ENCODE measurements at regions not wholly inside any gene's neighbourhood (a gene's known extent, or its start where the extent isn't known, plus 50 kb on each side); places are given as distances from the start of the nearest gene placed in this dataset.
A peak's percentile ranks its signal among the peaks of the same experiment; 100 is the strongest.

DNA sequence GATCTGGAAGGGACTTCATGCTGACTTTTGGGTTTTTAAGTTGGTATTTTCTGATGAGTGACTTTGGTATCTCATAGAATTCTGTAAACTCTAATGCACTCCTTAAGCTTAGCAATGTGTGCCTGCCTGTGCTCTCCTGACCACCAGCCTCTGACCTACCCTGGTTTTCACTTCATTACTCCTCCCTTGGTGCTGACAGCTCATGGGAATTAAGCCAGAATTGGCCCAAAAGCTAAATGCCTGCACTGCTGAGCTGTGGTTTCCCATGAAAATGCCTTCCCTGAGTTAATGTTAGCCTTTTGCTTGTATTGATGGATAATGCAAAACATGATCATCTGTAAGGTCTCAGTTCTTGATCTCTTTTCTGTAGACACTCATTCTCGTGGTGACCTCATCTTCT lies 308.0 kb downstream of the DOCK8 start:
- no peaks in the 10 kb centered on the region for H3K4me1 ChIP-seq (ENCODE audit: control insufficient read depth, extremely low read depth, insufficient read depth, low read length)
- H3K79me2 ChIP-seq (ENCODE audit: control insufficient read depth, insufficient read depth, low read length): no peaks in the 10 kb centered on the region
- H3K4me3 ChIP-seq (replicated peaks in 1 of 4; ENCODE audit: control extremely low read depth in 1 of 4, insufficient read depth in 1 of 4, low read depth in 3 of 4, low read length in 4 of 4): no peak overlapping the region
- no peaks in the 10 kb centered on the region for H3K9me3 ChIP-seq (ENCODE audit: control insufficient read depth, insufficient read depth, low read depth, low read length)
- DNase-seq (ENCODE audit: low read depth in 2 of 2): peak in 1 of 2 donors; percentile 38
- no peak overlapping the region for H3K9ac ChIP-seq (ENCODE audit: insufficient read depth, low read length)
- H3K4me2 ChIP-seq (ENCODE audit: extremely low read depth, insufficient read depth, low read length): no peak overlapping the region
- TF ChIP-seq, protein P1, sequence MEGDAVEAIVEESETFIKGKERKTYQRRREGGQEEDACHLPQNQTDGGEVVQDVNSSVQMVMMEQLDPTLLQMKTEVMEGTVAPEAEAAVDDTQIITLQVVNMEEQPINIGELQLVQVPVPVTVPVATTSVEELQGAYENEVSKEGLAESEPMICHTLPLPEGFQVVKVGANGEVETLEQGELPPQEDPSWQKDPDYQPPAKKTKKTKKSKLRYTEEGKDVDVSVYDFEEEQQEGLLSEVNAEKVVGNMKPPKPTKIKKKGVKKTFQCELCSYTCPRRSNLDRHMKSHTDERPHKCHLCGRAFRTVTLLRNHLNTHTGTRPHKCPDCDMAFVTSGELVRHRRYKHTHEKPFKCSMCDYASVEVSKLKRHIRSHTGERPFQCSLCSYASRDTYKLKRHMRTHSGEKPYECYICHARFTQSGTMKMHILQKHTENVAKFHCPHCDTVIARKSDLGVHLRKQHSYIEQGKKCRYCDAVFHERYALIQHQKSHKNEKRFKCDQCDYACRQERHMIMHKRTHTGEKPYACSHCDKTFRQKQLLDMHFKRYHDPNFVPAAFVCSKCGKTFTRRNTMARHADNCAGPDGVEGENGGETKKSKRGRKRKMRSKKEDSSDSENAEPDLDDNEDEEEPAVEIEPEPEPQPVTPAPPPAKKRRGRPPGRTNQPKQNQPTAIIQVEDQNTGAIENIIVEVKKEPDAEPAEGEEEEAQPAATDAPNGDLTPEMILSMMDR (conservative IDR thresholded peaks at IDR 0.05 in 1 of 2, IDR thresholded peaks at IDR 0.05 in 1 of 2; ENCODE audit: low read depth in 1 of 2, low read length in 2 of 2): no peak
- no peak for TF ChIP-seq EZH2 (IDR thresholded peaks at IDR 0.05; ENCODE audit: low read length, missing control alignments)
- no peak overlapping the region for H2AFZ ChIP-seq (ENCODE audit: low read length)
- H3K27me3 ChIP-seq (ENCODE audit: control insufficient read depth, insufficient read depth, low read length): no peaks in the 10 kb centered on the region
- no peak overlapping the region for H3K27ac ChIP-seq (ENCODE audit: insufficient read depth, low read length)
- no peaks in the 10 kb centered on the region for H4K20me1 ChIP-seq (ENCODE audit: control insufficient read depth, extremely low read depth, insufficient read depth, low read length)
- H3K36me3 ChIP-seq (ENCODE audit: control insufficient read depth, insufficient read depth, low read length): no peaks in the 10 kb centered on the region

DNA sequence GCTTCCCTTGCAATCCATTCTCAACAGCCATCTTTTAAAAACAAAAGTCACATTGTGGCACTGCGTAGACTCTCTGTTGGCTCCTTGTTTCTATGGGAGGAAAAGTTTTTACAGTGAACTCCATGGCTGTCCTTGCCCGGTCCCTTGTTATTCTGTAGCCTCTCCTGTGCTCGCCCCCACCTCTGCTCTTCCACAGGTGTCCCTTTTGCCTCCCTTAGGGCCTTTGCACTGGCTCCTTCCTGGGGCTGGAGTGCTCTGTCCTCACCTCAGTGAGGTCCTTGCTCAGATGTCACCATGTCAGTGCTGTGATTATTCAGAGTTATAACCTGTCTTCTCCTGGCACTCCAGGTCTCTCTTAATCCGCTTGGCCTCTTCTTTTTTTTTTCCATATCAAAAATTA lies 308.8 kb downstream of the DOCK8 start:
- Histone ChIP-seq H2AFZ (ENCODE audit: low read length) (no peak overlapping the region), H3K36me3 (ENCODE audit: control insufficient read depth, insufficient read depth, low read length) (no peaks in the 10 kb centered on the region), H3K27me3 (ENCODE audit: control insufficient read depth, insufficient read depth, low read length) (no peaks in the 10 kb centered on the region), H3K79me2 (ENCODE audit: control insufficient read depth, insufficient read depth, low read length) (no peaks in the 10 kb centered on the region), H3K9me3 (ENCODE audit: control insufficient read depth, insufficient read depth, low read depth, low read length) (no peaks in the 10 kb centered on the region), H3K4me2 (ENCODE audit: extremely low read depth, insufficient read depth, low read length) (no peak overlapping the region), H3K27ac (ENCODE audit: insufficient read depth, low read length) (no peak overlapping the region), H3K4me1 (ENCODE audit: control insufficient read depth, extremely low read depth, insufficient read depth, low read length) (no peaks in the 10 kb centered on the region), H3K9ac (ENCODE audit: insufficient read depth, low read length) (no peak overlapping the region), H3K4me3 (replicated peaks in 1 of 4; ENCODE audit: control extremely low read depth in 1 of 4, insufficient read depth in 1 of 4, low read depth in 3 of 4, low read length in 4 of 4) (no peak overlapping the region), H4K20me1 (ENCODE audit: control insufficient read depth, extremely low read depth, insufficient read depth, low read length) (no peaks in the 10 kb centered on the region)
- no peak for DNase-seq (ENCODE audit: low read depth in 2 of 2)
- TF ChIP-seq, protein P1 (conservative IDR thresholded peaks at IDR 0.05 in 1 of 2, IDR thresholded peaks at IDR 0.05 in 1 of 2; ENCODE audit: low read depth in 1 of 2, low read length in 2 of 2): no peak
- no peak for TF ChIP-seq EZH2 (IDR thresholded peaks at IDR 0.05; ENCODE audit: low read length, missing control alignments)

DNA sequence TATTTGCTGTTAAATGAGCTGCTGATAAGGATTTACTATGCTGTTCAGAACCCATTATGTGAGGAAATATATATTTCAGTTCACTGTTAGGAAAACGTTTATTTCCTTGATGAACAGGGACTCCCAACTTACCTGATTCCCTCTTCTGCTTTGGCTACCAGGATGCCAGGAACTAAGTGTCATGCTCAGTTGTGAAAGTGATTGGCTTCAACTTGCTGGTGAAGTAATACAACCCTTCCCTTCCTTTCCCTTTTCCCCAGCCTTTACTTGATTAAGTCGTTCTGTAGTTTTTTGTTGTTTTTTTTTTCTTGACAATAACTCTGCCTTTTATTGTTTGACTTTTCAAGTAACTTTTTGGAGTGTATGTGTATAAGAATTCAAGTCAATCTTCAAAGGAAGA lies 309.3 kb downstream of the DOCK8 start:
- Histone ChIP-seq H3K27ac (ENCODE audit: insufficient read depth, low read length) (no peak overlapping the region), H4K20me1 (ENCODE audit: control insufficient read depth, extremely low read depth, insufficient read depth, low read length) (no peaks in the 10 kb centered on the region), H3K9me3 (ENCODE audit: control insufficient read depth, insufficient read depth, low read depth, low read length) (no peaks in the 10 kb centered on the region), H3K9ac (ENCODE audit: insufficient read depth, low read length) (no peak overlapping the region), H3K4me1 (ENCODE audit: control insufficient read depth, extremely low read depth, insufficient read depth, low read length) (no peaks in the 10 kb centered on the region), H3K36me3 (ENCODE audit: control insufficient read depth, insufficient read depth, low read length) (no peaks in the 10 kb centered on the region), H2AFZ (ENCODE audit: low read length) (no peak overlapping the region), H3K4me2 (ENCODE audit: extremely low read depth, insufficient read depth, low read length) (no peak overlapping the region), H3K27me3 (ENCODE audit: control insufficient read depth, insufficient read depth, low read length) (no peaks in the 10 kb centered on the region), H3K79me2 (ENCODE audit: control insufficient read depth, insufficient read depth, low read length) (no peaks in the 10 kb centered on the region), H3K4me3 (replicated peaks in 1 of 4; ENCODE audit: control extremely low read depth in 1 of 4, insufficient read depth in 1 of 4, low read depth in 3 of 4, low read length in 4 of 4) (no peak overlapping the region)
- no peak for DNase-seq (ENCODE audit: low read depth in 2 of 2)
- TF ChIP-seq EZH2 (IDR thresholded peaks at IDR 0.05; ENCODE audit: low read length, missing control alignments): no peak
- TF ChIP-seq, protein P1 (conservative IDR thresholded peaks at IDR 0.05 in 1 of 2, IDR thresholded peaks at IDR 0.05 in 1 of 2; ENCODE audit: low read depth in 1 of 2, low read length in 2 of 2): no peak

All from fibroblast of lung (primary cell).